ENCODE measurements at regions not wholly inside any gene's neighbourhood (a gene's known extent, or its start where the extent isn't known, plus 50 kb on each side); places are given as distances from the start of the nearest gene placed in this dataset.

- Histone ChIP-seq H3K9me3 (no peaks in the 10 kb centered on the region), H3K27me3 (no peaks in the 10 kb centered on the region), H3K4me3 (no peak overlapping the region), H3K36me3 (no peaks in the 10 kb centered on the region), H3K4me1 (no peaks in the 10 kb centered on the region), H3K27ac (no peak overlapping the region)
- DNase-seq (no peak), ATAC-seq (no peak)
- TF ChIP-seq POLR2A (IDR thresholded peaks at IDR 0.05), result no peak
- no peak for TF ChIP-seq CTCF (IDR thresholded peaks at IDR 0.05)
- intact Hi-C loops (cut with DNase I), result no loop called here
These were observed 372.9 kb downstream of the OSTF1 start for GRCh38 chr9:75461183-75461582.

- no peak for ATAC-seq
- 29% methylated on average over 1 of the region's 1 CpG for WGBS (ENCODE audit: insufficient coverage, low coverage, low lambda C conversion rate, missing lambda C conversion rate)
These were observed 374.6 kb downstream of the OSTF1 start for GRCh38 chr9:75462866-75463265.

GRCh38 chr9:75463871-75464270, 375.6 kb downstream of the OSTF1 start:
- ATAC-seq, result no peak
- H3K4me3 ChIP-seq, result no peak overlapping the region
- no peaks in the 10 kb centered on the region for H3K9me3 ChIP-seq
- no peak for DNase-seq
- no peaks in the 10 kb centered on the region for H3K27me3 ChIP-seq
- intact Hi-C loops (cut with DNase I), result no loop called here
- no peak for TF ChIP-seq CTCF (IDR thresholded peaks at IDR 0.05)
- TF ChIP-seq POLR2A (IDR thresholded peaks at IDR 0.05), result no peak
- H3K36me3 ChIP-seq, result no peaks in the 10 kb centered on the region
- no peak overlapping the region for H3K27ac ChIP-seq
- H3K4me1 ChIP-seq, result no peaks in the 10 kb centered on the region

More at GRCh38 chr9:75462866-75463265, 374.6 kb downstream of the OSTF1 start:
- Histone ChIP-seq H3K4me3 (no peak overlapping the region), H3K4me1 (no peaks in the 10 kb centered on the region), H3K27ac (no peak overlapping the region), H3K36me3 (no peaks in the 10 kb centered on the region), H3K9me3 (no peaks in the 10 kb centered on the region), H3K27me3 (no peaks in the 10 kb centered on the region)
- intact Hi-C loops (cut with DNase I), result no loop called here
- TF ChIP-seq POLR2A (IDR thresholded peaks at IDR 0.05), result no peak
- TF ChIP-seq CTCF (IDR thresholded peaks at IDR 0.05), result no peak
- DNase-seq, result no peak

- ATAC-seq (no peak), DNase-seq (no peak)
- H3K4me1 ChIP-seq, result no peaks in the 10 kb centered on the region
- H3K9me3 ChIP-seq, result no peaks in the 10 kb centered on the region
- H3K36me3 ChIP-seq, result no peaks in the 10 kb centered on the region
- WGBS (ENCODE audit: insufficient coverage, low coverage, low lambda C conversion rate, missing lambda C conversion rate), result 77% methylated on average over 3 of the region's 4 CpGs
- H3K27ac ChIP-seq, result no peak overlapping the region
- TF ChIP-seq CTCF (IDR thresholded peaks at IDR 0.05) (no peak), POLR2A (IDR thresholded peaks at IDR 0.05) (no peak)
- intact Hi-C loops (cut with DNase I), result no loop called here
- no peak overlapping the region for H3K4me3 ChIP-seq
- H3K27me3 ChIP-seq, result no peaks in the 10 kb centered on the region
These were observed 376.4 kb downstream of the OSTF1 start for GRCh38 chr9:75464726-75465125.

- no peak overlapping the region for H3K27ac ChIP-seq
- TF ChIP-seq POLR2A (IDR thresholded peaks at IDR 0.05), result no peak
- no peak for TF ChIP-seq CTCF (IDR thresholded peaks at IDR 0.05)
- H3K36me3 ChIP-seq, result no peaks in the 10 kb centered on the region
- H3K4me1 ChIP-seq, result no peaks in the 10 kb centered on the region
- no peak overlapping the region for H3K4me3 ChIP-seq
- intact Hi-C loops (cut with DNase I), result no loop called here
- DNase-seq, result no peak
- H3K27me3 ChIP-seq, result no peaks in the 10 kb centered on the region
- no peaks in the 10 kb centered on the region for H3K9me3 ChIP-seq
- ATAC-seq, result no peak
- WGBS (ENCODE audit: insufficient coverage, low coverage, low lambda C conversion rate, missing lambda C conversion rate), result 69% methylated on average over 2 of the region's 2 CpGs
These were observed 378.8 kb downstream of the OSTF1 start for GRCh38 chr9:75467142-75467541.
